SW 1271 (cell line): ENCODE measurements at regions not wholly inside any gene's neighbourhood (a gene's known extent, or its start where the extent isn't known, plus 50 kb on each side); places are given as distances from the start of the nearest gene placed in this dataset.
A peak's percentile ranks its signal among the peaks of the same experiment; 100 is the strongest.

Source experiments
- DNase-seq, 2 experiments: peaks; one replicate each; lab custom pipeline; 2025; lab: John Stamatoyannopoulos, UW

DNA sequence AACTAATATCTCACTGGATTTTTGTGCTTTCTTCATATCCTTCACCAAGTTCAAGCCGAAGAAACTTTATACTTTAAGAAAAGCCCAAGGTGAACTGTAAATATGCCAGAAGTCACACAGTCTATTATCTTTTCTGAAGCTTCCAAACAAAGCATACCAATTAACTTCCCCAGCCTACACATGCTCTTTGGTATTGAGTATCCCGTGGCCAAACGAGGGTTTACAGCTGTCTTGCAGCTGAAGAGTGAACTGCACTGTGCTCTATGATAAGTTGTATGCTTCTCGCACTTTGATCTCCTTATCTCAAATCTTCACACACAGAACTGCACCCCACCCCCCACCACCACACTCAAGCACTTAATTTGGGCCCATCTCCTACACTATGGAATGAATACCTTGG, 215.6 kb upstream of the VEPH1 start:
- DNase-seq: no peak

DNA sequence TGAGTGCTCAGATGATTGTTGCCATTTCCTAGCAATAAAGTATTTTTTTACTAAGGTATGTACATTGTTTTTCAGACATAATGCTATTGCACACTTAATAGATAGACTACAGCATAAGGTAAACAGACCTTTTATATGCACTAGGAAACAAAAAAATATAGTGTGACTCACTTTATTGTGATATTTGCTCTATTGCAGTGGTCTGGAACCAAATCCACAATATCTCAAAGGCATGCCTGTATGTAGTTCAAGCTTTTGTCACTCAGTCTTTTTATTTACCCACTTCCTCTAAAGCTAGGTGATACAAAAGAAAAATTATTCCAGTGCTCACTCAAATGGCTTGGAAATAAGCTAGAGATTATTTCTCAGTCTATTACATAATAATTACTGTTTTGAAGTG, 209.9 kb upstream of the VEPH1 start:
- DNase-seq: no peak

DNA sequence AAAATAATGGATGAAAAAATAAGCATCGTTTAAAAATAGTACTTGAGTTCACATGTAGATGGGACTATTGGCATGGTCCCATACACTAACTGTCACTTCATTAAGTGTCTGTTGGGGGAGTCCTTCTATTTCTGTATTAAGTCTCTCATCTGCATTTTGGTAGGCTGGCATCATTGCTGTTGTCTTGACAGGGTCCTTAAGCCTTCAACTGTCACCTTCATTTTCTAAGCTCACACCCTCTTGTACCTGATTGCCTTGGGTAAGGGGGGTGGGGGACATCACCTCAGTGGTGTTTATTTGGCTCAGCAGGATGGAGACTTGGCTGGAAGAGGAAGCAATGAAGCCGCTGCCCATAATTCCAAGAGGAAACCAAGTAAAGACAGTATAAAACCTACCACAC, 202.0 kb upstream of the VEPH1 start:
- DNase-seq: no peak

DNA sequence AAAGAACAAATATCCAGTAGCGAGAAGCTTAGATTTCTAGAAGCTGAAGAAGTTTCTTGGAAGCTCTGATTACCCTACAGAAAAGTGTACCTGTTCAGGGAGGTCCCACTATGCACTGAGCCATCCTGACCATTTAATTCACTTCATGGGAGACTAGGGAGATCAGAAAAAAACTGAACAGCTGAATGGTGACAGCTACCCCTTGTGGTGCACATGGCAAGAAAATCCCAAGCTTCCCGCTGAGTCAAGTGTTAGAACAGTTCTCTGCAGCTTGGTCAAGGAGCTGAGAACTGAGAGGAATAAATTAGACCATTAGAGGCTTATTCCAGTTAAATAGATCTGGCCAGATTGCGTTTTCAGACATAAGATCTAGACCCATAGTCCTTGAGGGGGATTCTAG, 197.2 kb upstream of the VEPH1 start:
- DNase-seq: peak in 1 of 2 experiments; percentile 3

DNA sequence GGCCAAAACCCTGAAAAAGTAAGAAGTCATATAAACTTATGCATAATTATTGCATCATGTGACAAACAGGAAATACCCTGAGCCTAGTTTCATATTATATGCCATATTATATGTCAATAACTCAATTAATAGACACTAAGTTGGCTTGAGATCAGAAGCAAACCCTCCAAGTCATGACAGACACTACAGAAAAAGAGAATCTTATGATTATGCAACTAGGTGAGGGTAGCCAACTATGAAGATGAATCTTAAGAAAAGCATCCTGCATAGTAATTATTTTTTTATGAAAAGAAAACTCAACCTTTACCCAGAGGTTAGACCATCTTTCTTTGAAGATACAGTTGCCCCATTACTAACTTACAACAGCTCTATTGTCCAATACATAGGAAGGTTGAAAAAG, 192.4 kb upstream of the VEPH1 start:
- no peak for DNase-seq

DNA sequence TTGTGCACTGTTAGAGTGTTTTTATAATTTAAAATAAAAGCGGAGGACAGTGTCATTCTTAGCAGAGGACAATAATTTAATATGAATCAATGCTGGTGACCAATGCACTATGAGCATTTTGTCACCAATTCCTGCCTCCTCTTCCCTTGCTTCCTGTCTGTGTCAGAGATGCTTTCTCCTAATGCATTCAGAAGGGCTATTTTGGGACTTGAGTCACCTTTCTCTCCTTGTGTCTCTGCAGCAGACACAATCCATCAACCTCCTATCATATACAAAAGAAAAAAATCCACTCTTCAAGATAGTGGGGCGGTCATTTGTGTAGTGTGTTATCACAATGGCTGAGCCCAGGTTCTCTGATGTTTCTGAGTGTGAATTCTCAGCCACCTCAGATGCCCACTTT, 191.9 kb upstream of the VEPH1 start:
- DNase-seq: no peak

DNA sequence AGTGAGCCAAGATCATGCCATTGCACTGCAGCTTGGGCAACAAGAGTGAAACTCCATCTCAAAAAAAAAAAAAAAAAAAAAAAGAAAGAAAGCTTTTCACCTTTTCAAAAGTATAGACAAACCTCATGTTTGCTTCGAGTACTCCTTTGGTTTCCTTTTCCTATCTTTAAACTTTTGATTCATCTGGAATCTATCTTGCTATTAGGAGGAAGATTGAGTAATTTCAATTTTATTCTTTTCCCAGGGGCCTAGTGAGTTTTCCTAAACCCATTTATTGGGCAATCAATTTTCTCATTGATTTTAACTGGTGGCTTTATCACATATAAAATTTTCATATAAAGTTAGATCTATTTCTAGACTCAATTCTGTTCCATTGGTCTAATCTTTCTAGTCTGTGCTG, 190.5 kb upstream of the VEPH1 start:
- no peak for DNase-seq

DNA sequence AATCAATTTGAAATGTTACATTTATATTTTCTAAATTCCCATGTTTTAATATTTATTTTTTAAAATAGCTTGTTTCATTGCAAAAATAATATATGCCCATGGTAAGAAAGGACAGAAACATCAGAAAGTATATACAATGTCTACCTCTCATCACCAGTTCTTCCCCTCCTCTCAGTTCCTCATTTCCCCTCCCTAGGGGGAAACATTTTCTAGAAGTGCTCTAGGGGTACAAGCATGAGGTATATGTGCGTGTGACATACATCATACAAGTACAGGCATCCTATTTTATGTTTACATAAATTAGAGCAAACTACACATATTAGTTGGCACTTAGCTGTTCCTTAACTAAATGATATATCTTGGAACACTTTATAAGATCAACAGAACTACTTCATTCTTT, 189.3 kb upstream of the VEPH1 start:
- no peak for DNase-seq

DNA sequence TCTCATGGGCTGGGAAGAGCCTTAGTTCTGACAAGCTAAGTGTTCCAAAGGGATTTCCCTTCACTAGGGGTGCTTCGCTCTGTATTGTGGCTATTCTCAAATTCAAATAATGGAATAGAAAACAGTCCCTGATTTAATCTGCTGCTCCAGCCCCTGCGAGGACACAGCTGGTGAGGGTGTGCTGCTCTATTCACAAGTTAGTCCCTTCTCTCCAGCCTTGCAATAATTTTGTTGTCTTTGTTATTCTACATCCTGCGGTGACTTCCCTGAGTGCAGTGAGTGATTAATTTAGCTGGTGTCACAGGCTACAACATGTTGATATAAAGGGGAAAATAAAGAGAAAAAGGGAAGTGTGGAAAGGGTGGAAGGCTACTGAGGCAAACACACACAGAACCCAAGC, 180.5 kb upstream of the VEPH1 start:
- DNase-seq: no peak

DNA sequence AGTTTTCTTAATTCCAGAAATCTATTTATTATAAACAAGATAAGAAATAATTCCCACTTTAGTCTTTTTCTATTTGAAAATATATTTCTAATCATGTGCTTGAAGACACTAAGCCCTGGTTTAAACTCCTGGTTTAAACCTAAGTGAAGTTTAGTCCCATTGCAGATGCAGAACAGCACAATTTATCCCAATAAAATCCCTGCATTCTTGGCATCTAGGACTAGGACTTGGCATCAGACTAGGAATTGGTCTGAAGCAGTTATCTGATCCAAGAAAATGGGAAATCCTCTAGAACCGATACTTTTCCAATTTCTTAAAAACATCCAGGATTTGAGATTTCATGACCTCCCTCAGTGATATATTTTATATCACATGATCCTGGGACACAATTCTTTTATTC, 168.8 kb upstream of the VEPH1 start:
- DNase-seq: no peak

DNA sequence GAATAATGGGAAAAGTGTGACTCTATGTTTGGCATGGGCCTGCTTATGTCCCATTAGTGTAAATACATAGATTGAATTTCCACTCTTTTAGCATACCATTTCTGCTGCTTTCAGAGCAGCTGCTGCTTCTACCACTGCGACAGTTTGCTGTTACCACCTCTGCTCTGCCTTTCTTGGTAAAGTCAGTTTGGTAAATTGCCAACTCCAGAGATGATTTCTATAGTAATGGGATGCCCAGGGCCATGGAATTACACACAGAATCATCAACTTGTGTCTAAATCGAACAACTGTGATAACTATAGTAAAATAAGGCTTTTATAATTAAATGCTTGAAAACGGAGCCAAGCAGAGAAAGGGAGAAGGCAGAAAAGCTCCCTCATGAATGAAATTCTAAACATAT, 168.4 kb upstream of the VEPH1 start:
- no peak for DNase-seq

DNA sequence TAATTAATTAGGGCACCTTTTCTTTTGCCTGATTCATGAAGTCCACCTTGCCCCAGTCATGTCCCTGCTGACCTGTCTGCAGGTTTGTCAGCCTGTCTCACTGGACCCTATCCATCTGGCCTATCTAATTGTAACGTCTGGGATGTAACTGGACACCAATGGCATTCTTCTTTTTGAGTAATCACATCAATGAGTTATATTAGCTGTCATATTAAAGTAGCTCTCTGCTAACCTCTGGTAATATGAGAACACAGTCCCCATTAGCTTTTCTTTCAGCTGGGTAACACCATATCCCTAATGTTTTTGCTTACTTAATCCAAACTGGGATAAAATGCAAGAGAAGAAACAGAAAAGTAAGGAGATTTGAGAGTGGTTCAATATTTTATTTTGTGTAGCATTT, 166.2 kb upstream of the VEPH1 start:
- no peak for DNase-seq

DNA sequence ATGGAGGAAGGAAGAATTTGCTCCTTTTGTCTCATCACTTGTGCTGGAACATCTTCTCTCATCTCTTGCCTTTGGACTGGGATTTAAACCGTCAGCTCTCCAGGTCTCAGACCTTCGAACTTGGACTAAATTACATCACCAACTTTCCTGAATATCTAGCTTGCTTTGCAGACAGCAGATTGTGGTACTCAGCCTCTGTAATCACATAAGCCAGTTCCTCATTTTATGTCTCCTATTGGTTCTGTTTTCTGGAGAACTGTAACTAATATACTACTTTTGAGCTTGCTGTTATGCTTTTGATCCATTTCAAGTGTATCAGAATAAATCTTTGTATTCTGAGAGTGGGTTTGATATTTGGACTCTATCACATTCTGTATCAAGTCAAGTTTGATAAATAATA, 164.3 kb upstream of the VEPH1 start:
- no peak for DNase-seq

DNA sequence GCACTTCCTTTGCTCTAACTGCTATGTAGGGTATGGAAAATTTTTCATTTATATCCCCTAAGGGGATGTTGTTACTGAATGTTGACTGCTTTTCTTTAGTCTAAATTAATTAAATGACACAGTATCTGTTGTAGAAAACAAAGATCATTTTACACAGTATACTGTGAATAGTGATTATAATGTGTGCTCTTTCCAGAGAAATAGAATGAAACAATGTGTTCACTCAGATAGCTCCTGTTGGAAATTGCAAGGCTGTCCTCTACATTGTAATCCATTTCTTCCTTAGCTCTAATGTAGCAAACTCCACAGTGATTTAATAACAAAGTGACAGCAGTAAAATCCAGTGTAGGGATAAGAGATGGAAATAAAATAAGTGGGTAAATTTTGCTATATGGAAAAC, 159.0 kb upstream of the VEPH1 start:
- no peak for DNase-seq

DNA sequence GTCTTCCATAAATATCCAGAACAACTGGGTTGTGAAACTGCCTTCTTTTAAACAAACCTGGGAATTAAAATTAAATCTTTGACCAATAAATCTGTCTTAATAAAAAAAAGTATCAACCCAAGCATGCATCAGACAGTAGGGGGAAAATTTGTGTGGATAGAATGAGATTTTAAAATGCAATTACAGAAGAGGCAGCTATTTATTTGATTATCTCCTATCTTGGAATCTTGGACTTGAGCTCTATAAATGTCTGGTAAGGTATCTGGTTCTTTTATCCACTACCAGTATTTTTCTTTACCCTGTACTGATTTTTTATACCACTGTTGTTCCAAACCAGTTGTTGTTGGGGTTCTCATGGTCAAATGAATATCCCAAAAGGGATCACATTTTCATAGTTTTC, 157.6 kb upstream of the VEPH1 start:
- no peak for DNase-seq

DNA sequence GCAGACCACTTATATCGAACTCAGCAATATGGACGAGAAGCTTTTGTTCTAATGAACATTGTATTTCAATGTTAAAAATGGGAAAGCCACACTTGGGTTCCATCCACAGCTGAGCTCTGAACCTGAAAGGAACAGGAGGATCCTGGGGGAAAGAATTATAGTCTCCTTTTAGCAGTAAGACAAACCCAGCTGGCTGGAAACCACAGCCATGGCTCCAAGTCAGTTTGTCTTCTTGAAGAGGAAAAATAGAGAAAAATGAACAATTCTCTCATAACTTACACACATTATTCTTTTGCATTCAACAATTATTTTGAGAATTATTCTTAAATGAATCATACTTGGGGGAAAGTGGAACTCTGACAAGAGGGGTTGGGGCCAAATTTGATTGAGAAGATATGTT, 149.2 kb upstream of the VEPH1 start:
- DNase-seq: no peak

DNA sequence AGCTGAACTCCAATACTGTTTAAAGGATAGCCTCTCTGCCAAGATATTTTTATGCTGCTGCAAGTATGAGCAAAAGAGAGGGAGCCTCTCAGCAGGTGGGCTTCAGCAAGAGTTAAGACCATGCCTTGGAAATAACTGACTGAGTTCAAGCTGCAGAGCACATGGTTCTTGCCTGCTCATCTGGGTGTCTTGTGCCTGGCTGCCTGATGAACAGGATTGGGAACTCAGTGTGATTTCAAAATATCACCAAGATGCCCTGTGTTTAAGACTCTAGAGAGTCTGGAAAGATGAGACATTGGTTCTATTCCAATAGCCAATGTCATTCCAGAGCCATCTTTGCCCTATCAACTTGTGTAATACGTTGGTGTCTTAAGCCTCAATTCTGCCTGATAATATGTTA, 147.5 kb upstream of the VEPH1 start:
- no peak for DNase-seq

DNA sequence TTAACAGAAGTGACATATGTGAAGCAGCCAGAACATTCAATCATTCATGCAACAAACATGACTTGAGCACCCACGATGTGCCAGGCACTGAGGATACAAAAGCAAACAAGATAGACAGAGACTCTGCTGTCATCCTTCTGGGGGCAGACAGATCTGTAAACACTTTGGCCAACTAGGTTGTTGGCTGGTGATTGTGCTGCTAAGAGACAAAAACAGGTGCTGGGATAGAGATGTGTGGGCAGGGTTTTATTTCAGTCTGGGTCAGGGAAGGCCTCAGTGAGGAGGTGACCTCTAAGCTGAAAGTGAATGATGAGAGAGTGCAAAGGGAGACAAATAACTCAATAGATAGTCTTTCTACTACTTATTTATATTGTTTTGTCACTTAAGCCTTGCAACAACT, 147.0 kb upstream of the VEPH1 start:
- DNase-seq: no peak

DNA sequence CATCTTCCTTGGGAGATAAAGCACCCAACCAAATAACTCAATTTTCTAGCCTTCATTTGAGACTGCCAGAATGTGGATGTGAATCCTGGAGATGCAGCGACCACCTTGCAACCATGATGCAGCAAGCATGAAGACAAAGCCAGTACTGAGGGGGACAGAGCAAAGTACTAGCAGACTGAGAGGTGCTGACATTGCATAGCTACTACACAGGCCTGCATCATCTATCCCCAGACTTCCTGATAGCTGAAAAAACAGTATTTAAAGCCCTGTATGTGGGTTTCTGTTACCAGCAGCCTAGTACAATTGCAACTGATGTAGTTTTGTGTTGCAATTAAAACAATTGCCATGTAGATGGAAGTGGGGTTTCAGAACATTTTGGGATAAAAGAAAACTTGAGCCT, 146.3 kb upstream of the VEPH1 start:
- no peak for DNase-seq

DNA sequence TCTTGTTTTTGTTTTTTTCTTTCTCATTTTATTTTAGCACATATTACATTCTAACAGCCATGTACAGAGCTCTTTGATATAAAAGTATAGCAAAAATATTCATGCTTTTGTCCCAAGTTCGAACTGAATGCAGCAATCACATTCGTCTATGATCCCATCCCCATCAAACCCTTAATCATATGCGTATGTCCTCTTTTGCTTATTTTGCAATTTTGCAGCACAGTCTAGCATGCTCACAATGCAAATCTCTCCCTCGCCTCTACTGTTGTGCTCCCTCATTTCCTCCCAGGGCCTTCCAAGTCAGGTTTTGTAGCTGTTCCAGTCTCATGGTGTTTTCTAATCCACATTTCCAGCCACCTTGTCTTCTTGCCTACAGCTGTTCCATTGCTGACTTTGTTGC, 144.6 kb upstream of the VEPH1 start:
- DNase-seq: no peak

DNA sequence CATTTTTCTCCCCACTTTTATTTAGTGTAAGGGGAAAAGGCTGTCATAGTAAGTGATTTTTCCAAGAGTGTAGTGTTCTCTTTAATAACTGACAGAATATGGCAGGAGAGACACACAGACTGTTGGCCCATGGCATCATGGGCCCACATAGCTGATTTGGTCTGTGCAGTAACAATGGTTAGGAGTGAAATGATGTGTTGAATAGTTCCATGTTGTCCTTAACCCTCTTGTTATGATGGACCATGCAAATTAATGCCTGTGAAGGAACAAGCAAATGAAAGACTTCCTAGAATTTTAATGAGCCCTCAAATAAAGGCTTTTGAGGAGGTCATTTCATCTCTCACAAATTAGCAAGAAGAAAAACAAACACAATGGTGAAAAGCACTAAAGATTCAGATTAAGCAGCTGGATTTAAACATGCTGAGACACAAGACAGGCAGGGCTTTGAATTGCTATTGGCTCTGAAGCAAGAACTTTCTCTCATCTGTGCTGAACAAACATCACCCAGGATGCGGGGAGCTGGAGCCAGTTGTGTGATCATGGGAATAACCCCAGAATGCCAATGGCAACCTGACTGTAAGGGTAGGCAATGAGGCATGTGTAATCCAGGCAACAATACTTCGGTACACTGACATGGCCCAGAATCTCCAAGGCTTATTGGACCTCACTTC, 136.7 kb upstream of the VEPH1 start:
- no peak for DNase-seq

DNA sequence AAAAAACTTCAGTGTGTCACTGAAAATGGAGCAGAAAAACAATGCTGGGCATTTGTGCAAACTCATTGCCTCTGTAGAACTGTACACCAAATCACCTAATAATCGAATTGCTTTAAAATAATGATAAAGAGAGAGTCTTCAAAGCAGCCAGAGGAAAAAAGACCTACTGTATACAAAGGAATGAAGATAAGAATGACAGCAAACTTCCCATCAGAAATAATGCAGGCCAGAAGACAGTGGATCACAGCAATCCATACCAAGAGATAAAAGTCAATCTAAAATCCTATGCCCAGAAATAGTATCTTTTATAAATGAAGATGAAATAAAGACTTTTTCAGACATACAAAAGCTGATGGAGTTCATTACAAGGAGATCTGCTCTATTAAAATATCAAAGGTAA, 134.7 kb upstream of the VEPH1 start:
- DNase-seq: no peak

DNA sequence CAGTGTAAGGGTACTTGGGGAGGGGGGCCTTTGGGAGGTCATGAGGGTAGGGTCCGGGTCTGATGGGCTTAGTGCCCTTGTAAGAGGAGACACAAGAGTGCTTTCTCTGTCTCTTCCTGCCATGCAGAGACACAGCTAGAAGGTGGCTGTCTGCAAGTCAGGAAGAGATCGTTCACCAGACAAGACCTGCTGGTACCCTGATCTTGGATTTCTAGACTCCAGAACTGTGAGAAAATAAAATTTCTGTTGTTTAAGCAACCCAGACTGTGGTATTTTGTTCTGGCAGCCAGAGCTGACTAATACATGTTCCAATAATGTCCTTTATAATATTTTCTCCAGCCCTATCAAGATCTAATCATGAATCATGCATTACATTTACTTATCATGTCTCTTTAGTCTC, 130.0 kb upstream of the VEPH1 start:
- no peak for DNase-seq

DNA sequence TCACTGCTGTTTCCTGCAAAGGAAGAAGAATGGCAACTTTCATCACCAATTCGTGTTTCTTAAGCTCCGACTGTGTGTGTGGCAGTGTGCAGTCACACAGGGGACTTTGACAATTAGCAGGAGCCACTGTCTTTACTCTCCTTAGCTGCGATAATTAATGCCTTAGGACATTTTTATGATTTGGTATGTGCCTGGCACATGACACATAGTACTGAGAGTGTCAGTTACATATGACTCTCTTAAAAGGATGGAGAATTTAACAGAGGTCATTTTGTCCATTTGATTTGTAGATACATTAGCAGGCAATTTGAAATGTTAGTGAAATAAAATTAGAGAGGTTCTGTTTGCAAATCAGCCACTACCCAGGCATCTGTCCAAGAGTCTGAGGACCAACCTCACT, 128.9 kb upstream of the VEPH1 start:
- DNase-seq: no peak

DNA sequence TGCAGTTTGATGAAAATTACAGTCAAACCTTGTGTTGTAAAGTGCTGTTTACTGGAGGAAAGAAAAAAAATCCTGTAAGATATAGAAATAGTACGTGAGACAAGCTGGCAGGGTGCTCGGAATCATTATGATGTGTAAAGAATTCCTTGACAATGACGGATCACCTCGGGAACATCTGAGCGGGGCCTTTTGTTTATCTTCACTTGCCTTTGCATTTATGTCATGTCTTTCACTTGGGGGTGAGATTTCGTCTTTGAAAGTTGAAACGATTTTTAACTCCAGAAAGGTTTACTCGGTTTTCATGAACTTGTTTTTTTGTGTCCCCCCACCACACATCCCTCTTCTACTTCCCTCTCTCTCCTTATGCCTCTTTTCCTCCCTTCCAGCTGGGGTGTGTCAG, 128.3 kb upstream of the VEPH1 start:
- no peak for DNase-seq
